ENCODE measurements at regions not wholly inside any gene's neighbourhood (a gene's known extent, or its start where the extent isn't known, plus 50 kb on each side); places are given as distances from the start of the nearest gene placed in this dataset.

DNA sequence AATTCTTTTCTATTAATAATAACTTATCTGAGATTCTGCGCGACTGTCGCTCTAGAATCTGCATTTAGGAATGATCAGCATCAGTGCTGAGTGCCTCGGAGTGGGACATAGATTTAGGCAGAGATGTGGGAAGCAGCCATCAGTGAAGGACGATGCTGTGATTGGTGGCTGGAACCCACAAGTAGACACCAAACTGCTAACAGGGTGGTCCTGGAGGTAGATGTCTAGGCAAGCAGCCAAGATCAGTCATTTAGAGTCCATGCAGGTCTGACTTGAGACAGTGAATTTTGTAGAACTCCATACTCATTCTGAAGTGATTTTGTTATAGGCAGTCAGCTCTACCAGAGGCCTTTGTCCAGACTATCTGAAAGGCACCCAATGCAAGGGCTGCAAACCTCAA is 51.8 kb upstream of the LYST start:
- ChIA-PET RAD21 (ENCODE audit: unreplicated experiment) (interaction anchor here (1.4 to 1.8 kb wide), 3 partner anchors 36 to 43 kb away, joined by 3 to 4 read pairs (median 4); no protein-coding TSS in a partner anchor), POLR2A (interaction anchor here (0.7 to 1.0 kb wide), 2 partner anchors 11 to 39 kb away, joined by 4 read pairs; no protein-coding TSS in a partner anchor), CTCF (interaction anchor here (1.2 to 2.1 kb wide), 2 partner anchors 41 to 53 kb away, joined by 4 to 19 read pairs; no protein-coding TSS in a partner anchor), SMC1A (ENCODE audit: uncharacterized antibody, unreplicated experiment) (interaction anchor here (0.9 to 3.5 kb wide), 9 partner anchors 12 to 53 kb away, joined by 3 to 24 read pairs (median 4); partner anchors contain the start of gene LYST)
- peaks cover 3% of the 10 kb centered on the region for H3K4me1 ChIP-seq (ENCODE audit: control insufficient read depth, insufficient read depth, low read length)
- H3K27me3 ChIP-seq (replicated peaks in 1 of 2; ENCODE audit: control insufficient read depth in 2 of 2, insufficient read depth in 2 of 2, low read length in 1 of 2), result no peaks in the 10 kb centered on the region
- no TSS peak for BruUV-seq (replicated peaks)
- intact Hi-C loops (cut with micrococcal nuclease; ENCODE audit: unreplicated experiment) (no loop called here), in situ Hi-C loops (cut with MboI) (no loop called here)
- H3K36me3 ChIP-seq (ENCODE audit: control insufficient read depth in 2 of 2, insufficient read depth in 2 of 2, low read length in 1 of 2), result no peaks in the 10 kb centered on the region
- no peak overlapping the region for H3K9ac ChIP-seq (ENCODE audit: control insufficient read depth, insufficient read depth, low read length)
- H3K9me3 ChIP-seq (replicated peaks; ENCODE audit: control insufficient read depth, insufficient read depth, low read length), result no peaks in the 10 kb centered on the region
- H2AFZ ChIP-seq (ENCODE audit: control insufficient read depth, low read depth, low read length), result no peak overlapping the region
- no peak for DNase-seq (ENCODE audit: low read depth, low spot score)
- FAIRE-seq, result no peak
- H3K4me2 ChIP-seq (ENCODE audit: control insufficient read depth, insufficient read depth), result no peak overlapping the region
- H3K27ac ChIP-seq (ENCODE audit: control insufficient read depth, insufficient read depth), result no peak overlapping the region
- no peak for ATAC-seq
- no peaks in the 10 kb centered on the region for H3K79me2 ChIP-seq (ENCODE audit: control insufficient read depth, insufficient read depth, low read length)
- WGBS (ENCODE audit: insufficient coverage, insufficient replicate concordance, low lambda C conversion rate, missing lambda C conversion rate), result 91% methylated on average over 5 of the region's 5 CpGs
- no peak overlapping the region for H3K4me3 ChIP-seq
- no peaks in the 10 kb centered on the region for H4K20me1 ChIP-seq (ENCODE audit: control insufficient read depth, insufficient read depth)
- TF ChIP-seq RAD51 (IDR thresholded peaks at IDR 0.05), result no peak
- no peak for TF ChIP-seq IKZF2 (IDR thresholded peaks at IDR 0.05)
- no peak for TF ChIP-seq ZNF622 (IDR thresholded peaks at IDR 0.05)
- TF ChIP-seq BMI1 (IDR thresholded peaks at IDR 0.05; ENCODE audit: borderline replicate concordance), result no peak
- no peak for TF ChIP-seq SMAD1 (IDR thresholded peaks at IDR 0.05; ENCODE audit: low read depth, partially characterized antibody)
- TF ChIP-seq ETV6 (conservative IDR thresholded peaks at IDR 0.05 in 1 of 2, IDR thresholded peaks at IDR 0.05 in 1 of 2; ENCODE audit: borderline replicate concordance in 1 of 2, low read depth in 1 of 2), result no peak
- no peak for TF ChIP-seq CEBPZ (IDR thresholded peaks at IDR 0.05; ENCODE audit: low read depth, low read length)
- TF ChIP-seq CEBPB (IDR thresholded peaks at IDR 0.05; ENCODE audit: borderline replicate concordance in 1 of 2, low read depth in 2 of 2, low read length in 2 of 2), result no peak
- TF ChIP-seq, protein P1, sequence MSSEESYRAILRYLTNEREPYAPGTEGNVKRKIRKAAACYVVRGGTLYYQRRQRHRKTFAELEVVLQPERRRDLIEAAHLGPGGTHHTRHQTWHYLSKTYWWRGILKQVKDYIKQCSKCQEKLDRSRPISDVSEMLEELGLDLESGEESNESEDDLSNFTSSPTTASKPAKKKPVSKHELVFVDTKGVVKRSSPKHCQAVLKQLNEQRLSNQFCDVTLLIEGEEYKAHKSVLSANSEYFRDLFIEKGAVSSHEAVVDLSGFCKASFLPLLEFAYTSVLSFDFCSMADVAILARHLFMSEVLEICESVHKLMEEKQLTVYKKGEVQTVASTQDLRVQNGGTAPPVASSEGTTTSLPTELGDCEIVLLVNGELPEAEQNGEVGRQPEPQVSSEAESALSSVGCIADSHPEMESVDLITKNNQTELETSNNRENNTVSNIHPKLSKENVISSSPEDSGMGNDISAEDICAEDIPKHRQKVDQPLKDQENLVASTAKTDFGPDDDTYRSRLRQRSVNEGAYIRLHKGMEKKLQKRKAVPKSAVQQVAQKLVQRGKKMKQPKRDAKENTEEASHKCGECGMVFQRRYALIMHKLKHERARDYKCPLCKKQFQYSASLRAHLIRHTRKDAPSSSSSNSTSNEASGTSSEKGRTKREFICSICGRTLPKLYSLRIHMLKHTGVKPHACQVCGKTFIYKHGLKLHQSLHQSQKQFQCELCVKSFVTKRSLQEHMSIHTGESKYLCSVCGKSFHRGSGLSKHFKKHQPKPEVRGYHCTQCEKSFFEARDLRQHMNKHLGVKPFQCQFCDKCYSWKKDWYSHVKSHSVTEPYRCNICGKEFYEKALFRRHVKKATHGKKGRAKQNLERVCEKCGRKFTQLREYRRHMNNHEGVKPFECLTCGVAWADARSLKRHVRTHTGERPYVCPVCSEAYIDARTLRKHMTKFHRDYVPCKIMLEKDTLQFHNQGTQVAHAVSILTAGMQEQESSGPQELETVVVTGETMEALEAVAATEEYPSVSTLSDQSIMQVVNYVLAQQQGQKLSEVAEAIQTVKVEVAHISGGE (CRISPR knock-in tag; IDR thresholded peaks at IDR 0.05), result no peak
- TF ChIP-seq ZNF592 (IDR thresholded peaks at IDR 0.05), result no peak
- TF ChIP-seq, protein P2, sequence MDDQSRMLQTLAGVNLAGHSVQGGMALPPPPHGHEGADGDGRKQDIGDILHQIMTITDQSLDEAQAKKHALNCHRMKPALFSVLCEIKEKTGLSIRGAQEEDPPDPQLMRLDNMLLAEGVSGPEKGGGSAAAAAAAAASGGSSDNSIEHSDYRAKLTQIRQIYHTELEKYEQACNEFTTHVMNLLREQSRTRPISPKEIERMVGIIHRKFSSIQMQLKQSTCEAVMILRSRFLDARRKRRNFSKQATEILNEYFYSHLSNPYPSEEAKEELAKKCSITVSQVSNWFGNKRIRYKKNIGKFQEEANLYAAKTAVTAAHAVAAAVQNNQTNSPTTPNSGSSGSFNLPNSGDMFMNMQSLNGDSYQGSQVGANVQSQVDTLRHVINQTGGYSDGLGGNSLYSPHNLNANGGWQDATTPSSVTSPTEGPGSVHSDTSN (IDR thresholded peaks at IDR 0.05; ENCODE audit: insufficient replicate concordance, low read depth, low read length), result no peak
